Hepatocyte (in vitro differentiated cells): ENCODE measurements at regions not wholly inside any gene's neighbourhood (a gene's known extent, or its start where the extent isn't known, plus 50 kb on each side); places are given as distances from the start of the nearest gene placed in this dataset.
"Not testable (repeated sequence)": the region's sequence is repeated elsewhere in the genome, so short reads cannot be mapped to it uniquely, and the experiment has no call there.

Source experiments
- DNase-seq: peaks from one replicate; pipeline ENCODE4 v3.0.0-alpha.2; 2016; ENCODE audit warnings: low spot score
- H2AFZ ChIP-seq: fragments of 200-600 bp; sonication (generic); 2 replicates; pipeline ENCODE4 v1.6.0; 2016; ENCODE audit warnings: antibody characterized with exemption, mild to moderate bottlenecking
- H3K27ac ChIP-seq: fragments of 200-600 bp; sonication (generic); 2 replicates; pipeline ENCODE4 v1.5.1; 2016; ENCODE audit warnings: mild to moderate bottlenecking
- H3K27me3 ChIP-seq: fragments of 200-600 bp; sonication (generic); 2 replicates; pipeline ENCODE4 v1.6.1; 2016
- H3K36me3 ChIP-seq: fragments of 200-600 bp; sonication (generic); replicated peaks from 2 replicates; pipeline ENCODE4 v1.5.1; 2016; ENCODE audit warnings: low read depth; ENCODE audit not compliant: insufficient read depth
- H3K4me1 ChIP-seq: fragments of 200-600 bp; sonication (generic); 2 replicates; pipeline ENCODE4 v1.5.1; 2016; ENCODE audit warnings: mild to moderate bottlenecking, moderate library complexity; ENCODE audit not compliant: insufficient read depth
- H3K4me2 ChIP-seq: fragments of 200-600 bp; sonication (generic); 2 replicates; pipeline ENCODE4 v1.6.0; 2016
- H3K4me3 ChIP-seq: fragments of 200-600 bp; sonication (generic); 2 replicates; pipeline ENCODE4 v1.5.1; 2016; ENCODE audit warnings: mild to moderate bottlenecking
- H3K79me2 ChIP-seq: fragments of 200-600 bp; sonication (generic); 2 replicates; pipeline ENCODE4 v1.6.0; 2017; ENCODE audit warnings: mild to moderate bottlenecking
- H3K9me2 ChIP-seq: fragments of 200-600 bp; sonication (generic); replicated peaks from 2 replicates; pipeline ENCODE4 v1.6.0; 2017; ENCODE audit warnings: mild to moderate bottlenecking; ENCODE audit not compliant: insufficient read depth
- H3K9me3 ChIP-seq: fragments of 200-600 bp; sonication (generic); 2 replicates; pipeline ENCODE4 v1.5.1; 2016; ENCODE audit warnings: low read depth, mild to moderate bottlenecking
- H4K20me1 ChIP-seq: fragments of 200-600 bp; sonication (generic); 2 replicates; pipeline ENCODE4 v1.6.0; 2016; ENCODE audit warnings: mild to moderate bottlenecking; ENCODE audit not compliant: insufficient read depth, poor library complexity, severe bottlenecking
- CTCF ChIP-seq: fragments of 200-600 bp; sonication (generic); IDR thresholded peaks from 2 replicates; pipeline ENCODE4 v1.5.1; 2016; ENCODE audit warnings: antibody characterized with exemption, mild to moderate bottlenecking; ENCODE audit not compliant: poor library complexity
- EZH2 ChIP-seq: fragments of 200-600 bp; sonication (generic); IDR thresholded peaks from 2 replicates; pipeline ENCODE4 v1.6.1; 2016; ENCODE audit warnings: antibody characterized with exemption, mild to moderate bottlenecking, borderline replicate concordance
- EZH2phosphoT487 ChIP-seq: fragments of 200-600 bp; sonication (generic); IDR thresholded peaks from one replicate; pipeline ENCODE4 v1.6.1; 2018; ENCODE audit warnings: antibody characterized with exemption, mild to moderate bottlenecking, low read depth, moderate library complexity; ENCODE audit not compliant: unreplicated experiment, severe bottlenecking
- WGBS: methylation state at CpG from one replicate; pipeline ENCODE4 v1.1.6; 2016; ENCODE audit warnings: low lambda C conversion rate; ENCODE audit errors: missing lambda C conversion rate; 5-methylcytosine and 5-hydroxymethylcytosine counted together

GRCh38 chr1:83490988-83491387, 507.9 kb downstream of the TTLL7 start:
- H3K9me2 ChIP-seq = no peaks in the 10 kb centered on the region
- H3K79me2 ChIP-seq = no peaks in the 10 kb centered on the region
- DNase-seq = no peak
- H3K9me3 ChIP-seq = no peaks in the 10 kb centered on the region
- no peaks in the 10 kb centered on the region for H4K20me1 ChIP-seq
- no peaks in the 10 kb centered on the region for H3K36me3 ChIP-seq
- H3K4me3 ChIP-seq = no peak overlapping the region
- H3K4me2 ChIP-seq = no peak overlapping the region
- H3K4me1 ChIP-seq = no peaks in the 10 kb centered on the region
- H3K27ac ChIP-seq = no peak overlapping the region
- no peak overlapping the region for H2AFZ ChIP-seq
- no peak for TF ChIP-seq EZH2phosphoT487
- TF ChIP-seq CTCF = no peak
- TF ChIP-seq EZH2 = no peak
- H3K27me3 ChIP-seq = no peaks in the 10 kb centered on the region

- H2AFZ ChIP-seq, H3K36me3 ChIP-seq, H3K4me3 ChIP-seq, H3K4me2 ChIP-seq, H3K79me2 ChIP-seq, H4K20me1 ChIP-seq, H3K9me3 ChIP-seq, H3K27ac ChIP-seq, DNase-seq, H3K9me2 ChIP-seq, H3K27me3 ChIP-seq, H3K4me1 ChIP-seq: not testable (repeated sequence)
These were observed 510.8 kb downstream of the TTLL7 start for GRCh38 chr1:83488105-83488504.

- H2AFZ ChIP-seq, H4K20me1 ChIP-seq, H3K27me3 ChIP-seq, H3K9me2 ChIP-seq, H3K4me3 ChIP-seq, H3K4me1 ChIP-seq, DNase-seq, H3K27ac ChIP-seq, H3K4me2 ChIP-seq, H3K79me2 ChIP-seq, H3K36me3 ChIP-seq, H3K9me3 ChIP-seq: not testable (repeated sequence)
- WGBS = 81% methylated on average over 1 of the region's 1 CpG
These were observed 511.5 kb downstream of the TTLL7 start for GRCh38 chr1:83487460-83487859.

- 100% methylated on average over 2 of the region's 2 CpGs for WGBS
- H3K4me2 ChIP-seq, H4K20me1 ChIP-seq, H3K4me1 ChIP-seq, H3K4me3 ChIP-seq, H3K9me3 ChIP-seq, H2AFZ ChIP-seq, H3K27ac ChIP-seq, H3K27me3 ChIP-seq, H3K36me3 ChIP-seq, H3K79me2 ChIP-seq, DNase-seq, H3K9me2 ChIP-seq: not testable (repeated sequence)
These were observed 513.5 kb downstream of the TTLL7 start for GRCh38 chr1:83485314-83486019.

GRCh38 chr1:83481284-83481683, 517.6 kb downstream of the TTLL7 start:
- H3K4me1 ChIP-seq, H3K36me3 ChIP-seq, H3K9me2 ChIP-seq, H3K27ac ChIP-seq, H3K9me3 ChIP-seq, H2AFZ ChIP-seq, DNase-seq, H3K4me3 ChIP-seq, H4K20me1 ChIP-seq, H3K4me2 ChIP-seq, H3K79me2 ChIP-seq, H3K27me3 ChIP-seq: not testable (repeated sequence)
- WGBS = 84% methylated on average over 2 of the region's 4 CpGs

- 92% methylated on average over 5 of the region's 5 CpGs for WGBS
- not testable (repeated sequence) for H3K4me1 ChIP-seq
These were observed 519.2 kb downstream of the TTLL7 start for GRCh38 chr1:83479591-83480239.

GRCh38 chr1:83478127-83478526, 520.8 kb downstream of the TTLL7 start:
- WGBS = 66% methylated on average over 3 of the region's 3 CpGs
- not testable (repeated sequence) for H3K36me3 ChIP-seq, H3K27ac ChIP-seq, H2AFZ ChIP-seq, H3K9me2 ChIP-seq, H3K79me2 ChIP-seq, H3K27me3 ChIP-seq, H3K4me3 ChIP-seq, H3K4me1 ChIP-seq, H3K9me3 ChIP-seq, H4K20me1 ChIP-seq, DNase-seq, H3K4me2 ChIP-seq

More at GRCh38 chr1:83479591-83480239, 519.2 kb downstream of the TTLL7 start:
- H3K27ac ChIP-seq, DNase-seq, H3K79me2 ChIP-seq, H4K20me1 ChIP-seq, H2AFZ ChIP-seq, H3K4me3 ChIP-seq, H3K36me3 ChIP-seq, H3K27me3 ChIP-seq, H3K4me2 ChIP-seq, H3K9me2 ChIP-seq, H3K9me3 ChIP-seq: not testable (repeated sequence)

- H3K9me3 ChIP-seq, H3K79me2 ChIP-seq, H3K4me2 ChIP-seq, H3K27ac ChIP-seq, H3K27me3 ChIP-seq, H3K4me3 ChIP-seq, H3K36me3 ChIP-seq, H4K20me1 ChIP-seq, H3K9me2 ChIP-seq, H2AFZ ChIP-seq, DNase-seq, H3K4me1 ChIP-seq: not testable (repeated sequence)
- 98% methylated on average over 2 of the region's 2 CpGs for WGBS
These were observed 522.4 kb downstream of the TTLL7 start for GRCh38 chr1:83476518-83476917.
